Renal cortical epithelial cell (primary cell): ENCODE measurements at regions not wholly inside any gene's neighbourhood (a gene's known extent, or its start where the extent isn't known, plus 50 kb on each side); places are given as distances from the start of the nearest gene placed in this dataset.
"Not testable (repeated sequence)": the region's sequence is repeated elsewhere in the genome, so short reads cannot be mapped to it uniquely, and the experiment has no call there.

Source experiments
- DNase-seq: peaks from one replicate; pipeline ENCODE4 v3.0.0-alpha.2; 2011; ENCODE audit warnings: low read depth

- DNase-seq: no peak
These were observed 141.7 kb downstream of the C3orf38 start for GRCh38 chr3:88291486-88291885.

- DNase-seq: no peak
These were observed 148.4 kb downstream of the C3orf38 start for GRCh38 chr3:88298189-88298588.

GRCh38 chr3:88301273-88301995 is 151.7 kb downstream of the C3orf38 start:
- DNase-seq: no peak

GRCh38 chr3:88301996-88302393 is 152.2 kb downstream of the C3orf38 start:
- no peak for DNase-seq

GRCh38 chr3:88303331-88303904 is 153.7 kb downstream of the C3orf38 start:
- not testable (repeated sequence) for DNase-seq

- DNase-seq: no peak
These were observed 157.9 kb downstream of the C3orf38 start for GRCh38 chr3:88307666-88308065.

GRCh38 chr3:88311826-88312225 is 162.1 kb downstream of the C3orf38 start:
- DNase-seq: no peak

GRCh38 chr3:88312256-88312655 is 162.5 kb downstream of the C3orf38 start:
- no peak for DNase-seq

GRCh38 chr3:88318067-88318466 is 168.3 kb downstream of the C3orf38 start:
- DNase-seq: no peak

- no peak for DNase-seq
These were observed 171.7 kb downstream of the C3orf38 start for GRCh38 chr3:88321363-88322050.

- DNase-seq: no peak
These were observed 175.0 kb downstream of the C3orf38 start for GRCh38 chr3:88324788-88325187.

- no peak for DNase-seq
These were observed 184.6 kb downstream of the C3orf38 start for GRCh38 chr3:88334187-88334868.

GRCh38 chr3:88336894-88337293 is 187.1 kb downstream of the C3orf38 start:
- DNase-seq: no peak

GRCh38 chr3:88343264-88343663 is 193.5 kb downstream of the C3orf38 start:
- DNase-seq: no peak

GRCh38 chr3:88346643-88347042 is 196.9 kb downstream of the C3orf38 start:
- no peak for DNase-seq

- no peak for DNase-seq
These were observed 212.7 kb downstream of the C3orf38 start for GRCh38 chr3:88362428-88362827.

GRCh38 chr3:88364926-88365325 is 215.2 kb downstream of the C3orf38 start:
- no peak for DNase-seq

- no peak for DNase-seq
These were observed 219.6 kb downstream of the C3orf38 start for GRCh38 chr3:88369337-88369736.

- DNase-seq: no peak
These were observed 220.0 kb downstream of the C3orf38 start for GRCh38 chr3:88369767-88370166.

GRCh38 chr3:88385090-88385489 is 235.3 kb downstream of the C3orf38 start:
- no peak for DNase-seq

- no peak for DNase-seq
These were observed 248.8 kb downstream of the C3orf38 start for GRCh38 chr3:88398581-88398980.

GRCh38 chr3:88403319-88403718 is 253.6 kb downstream of the C3orf38 start:
- no peak for DNase-seq

GRCh38 chr3:88408097-88408496 is 258.3 kb downstream of the C3orf38 start:
- no peak for DNase-seq
